Type B pancreatic cell (in vitro differentiated cells): ENCODE measurements at regions not wholly inside any gene's neighbourhood (a gene's known extent, or its start where the extent isn't known, plus 50 kb on each side); places are given as distances from the start of the nearest gene placed in this dataset.

Experiments used
- DNase-seq: peaks from one replicate; pipeline ENCODE4 v3.0.0; 2021; ENCODE audit warnings: mixed read lengths; ENCODE audit not compliant: unreplicated experiment; ENCODE audit errors: extremely low spot score
- H3K27ac Mint-ChIP-seq: 2 replicates; pipeline ENCODE4 v1.8.0; 2021; ENCODE audit warnings: mild to moderate bottlenecking, mixed read lengths
- H3K27me3 Mint-ChIP-seq: 2 replicates; pipeline ENCODE4 v1.8.0; 2021; ENCODE audit warnings: mixed read lengths
- H3K36me3 Mint-ChIP-seq: 2 replicates; pipeline ENCODE4 v1.8.0; 2021; ENCODE audit warnings: mixed read lengths
- H3K4me1 Mint-ChIP-seq: one replicate; pipeline ENCODE4 v1.8.0; 2021; ENCODE audit warnings: mixed read lengths; ENCODE audit not compliant: unreplicated experiment
- H3K4me3 Mint-ChIP-seq: 2 replicates; pipeline ENCODE4 v1.8.0; 2021; ENCODE audit warnings: mild to moderate bottlenecking, mixed read lengths
- H3K9me3 Mint-ChIP-seq: 2 replicates; pipeline ENCODE4 v1.8.0; 2021; ENCODE audit warnings: mixed read lengths
- TF ChIP-seq, protein P1 (sequence below): fragments of 200-600 bp; sonication (generic); conservative IDR thresholded peaks from 2 replicates; pipeline ENCODE4 v1.5.0; 2021; ENCODE audit warnings: antibody characterized with exemption, mild to moderate bottlenecking

- H3K36me3 Mint-ChIP-seq: no peaks in the 10 kb centered on the region
Measured at GRCh38 chr21:35489389-35489980, 440.4 kb upstream of the RUNX1 start.

GRCh38 chr21:35488946-35489345, 439.8 kb upstream of the RUNX1 start:
- Mint-ChIP-seq H3K4me3 (no peak overlapping the region), H3K36me3 (no peaks in the 10 kb centered on the region), H3K4me1 (no peaks in the 10 kb centered on the region), H3K27me3 (peaks cover 41% of the 10 kb centered on the region), H3K9me3 (no peaks in the 10 kb centered on the region), H3K27ac (no peak overlapping the region)
- TF ChIP-seq, protein P1, sequence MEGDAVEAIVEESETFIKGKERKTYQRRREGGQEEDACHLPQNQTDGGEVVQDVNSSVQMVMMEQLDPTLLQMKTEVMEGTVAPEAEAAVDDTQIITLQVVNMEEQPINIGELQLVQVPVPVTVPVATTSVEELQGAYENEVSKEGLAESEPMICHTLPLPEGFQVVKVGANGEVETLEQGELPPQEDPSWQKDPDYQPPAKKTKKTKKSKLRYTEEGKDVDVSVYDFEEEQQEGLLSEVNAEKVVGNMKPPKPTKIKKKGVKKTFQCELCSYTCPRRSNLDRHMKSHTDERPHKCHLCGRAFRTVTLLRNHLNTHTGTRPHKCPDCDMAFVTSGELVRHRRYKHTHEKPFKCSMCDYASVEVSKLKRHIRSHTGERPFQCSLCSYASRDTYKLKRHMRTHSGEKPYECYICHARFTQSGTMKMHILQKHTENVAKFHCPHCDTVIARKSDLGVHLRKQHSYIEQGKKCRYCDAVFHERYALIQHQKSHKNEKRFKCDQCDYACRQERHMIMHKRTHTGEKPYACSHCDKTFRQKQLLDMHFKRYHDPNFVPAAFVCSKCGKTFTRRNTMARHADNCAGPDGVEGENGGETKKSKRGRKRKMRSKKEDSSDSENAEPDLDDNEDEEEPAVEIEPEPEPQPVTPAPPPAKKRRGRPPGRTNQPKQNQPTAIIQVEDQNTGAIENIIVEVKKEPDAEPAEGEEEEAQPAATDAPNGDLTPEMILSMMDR: no peak
- DNase-seq: no peak

More at GRCh38 chr21:35489389-35489980, 440.4 kb upstream of the RUNX1 start:
- TF ChIP-seq, protein P1: no peak
- Mint-ChIP-seq H3K4me3 (no peak overlapping the region), H3K4me1 (no peaks in the 10 kb centered on the region), H3K27ac (no peak overlapping the region), H3K9me3 (no peaks in the 10 kb centered on the region), H3K27me3 (peaks cover 36% of the 10 kb centered on the region)
- no peak for DNase-seq

DNA sequence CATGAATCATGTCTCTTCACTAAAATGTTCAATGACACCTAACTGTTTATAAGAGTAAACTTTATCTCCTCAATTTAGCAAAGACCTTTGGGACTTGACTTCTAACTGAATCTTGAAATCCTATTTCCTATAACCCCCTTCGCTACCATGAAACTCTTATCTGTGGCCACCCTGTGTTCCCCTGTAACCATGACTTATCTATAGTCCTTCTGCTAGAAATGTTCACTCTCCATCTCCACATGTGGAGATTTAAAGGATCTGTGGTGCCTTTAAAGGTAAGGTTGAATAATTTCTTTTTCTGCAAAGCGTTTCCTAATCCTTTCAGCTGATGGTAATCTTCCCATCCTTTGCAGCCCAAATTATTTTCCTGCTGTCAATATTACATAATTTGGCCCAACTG, 436.3 kb upstream of the RUNX1 start:
- no peak overlapping the region for H3K4me3 Mint-ChIP-seq
- H3K27me3 Mint-ChIP-seq: peaks cover 33% of the 10 kb centered on the region
- DNase-seq: no peak
- TF ChIP-seq, protein P1: no peak
- H3K9me3 Mint-ChIP-seq: no peaks in the 10 kb centered on the region
- H3K4me1 Mint-ChIP-seq: no peaks in the 10 kb centered on the region
- H3K27ac Mint-ChIP-seq: no peak overlapping the region
- H3K36me3 Mint-ChIP-seq: no peaks in the 10 kb centered on the region

DNA sequence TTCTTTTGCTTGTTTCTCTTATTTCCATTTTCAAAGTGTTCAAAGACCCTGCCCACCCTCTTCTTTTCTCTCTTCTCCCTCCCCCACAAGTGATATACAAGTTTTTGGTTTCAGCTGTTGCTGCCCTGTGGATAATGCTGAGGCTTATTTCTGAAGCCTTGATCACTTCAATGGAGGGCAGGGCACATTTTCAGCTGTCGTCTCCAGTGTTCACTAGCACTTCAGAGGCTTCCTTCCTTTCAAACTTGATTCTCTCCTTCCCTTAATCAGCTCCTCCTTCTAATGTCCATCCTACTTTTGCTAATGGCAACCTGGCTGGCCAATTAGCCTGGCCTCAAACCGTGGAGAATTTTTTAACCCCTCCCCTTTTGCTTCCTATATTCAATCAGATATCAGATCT, 435.7 kb upstream of the RUNX1 start:
- H3K27me3 Mint-ChIP-seq: peaks cover 32% of the 10 kb centered on the region
- no peaks in the 10 kb centered on the region for H3K9me3 Mint-ChIP-seq
- TF ChIP-seq, protein P1: no peak
- H3K27ac Mint-ChIP-seq: no peak overlapping the region
- H3K4me1 Mint-ChIP-seq: no peaks in the 10 kb centered on the region
- no peak for DNase-seq
- H3K36me3 Mint-ChIP-seq: no peaks in the 10 kb centered on the region
- H3K4me3 Mint-ChIP-seq: no peak overlapping the region

DNA sequence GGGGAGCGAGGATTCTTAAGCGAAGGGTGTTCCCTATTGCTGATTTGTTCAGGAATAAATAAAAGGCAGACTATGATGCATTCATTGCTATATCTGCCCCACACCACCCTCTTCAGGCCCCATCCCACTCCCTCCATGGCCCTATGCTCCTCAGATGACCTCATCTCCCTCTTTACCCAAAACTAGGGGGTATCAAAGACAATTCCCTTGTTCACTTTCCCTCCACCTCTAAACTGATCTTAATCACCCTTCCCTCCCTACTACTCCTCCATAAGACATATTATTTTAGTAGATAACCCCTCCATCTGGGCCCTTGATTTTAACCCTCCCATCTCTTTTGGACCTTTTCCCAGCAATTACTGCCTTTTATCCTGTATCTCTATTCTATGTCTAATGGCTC, 434.9 kb upstream of the RUNX1 start:
- peaks cover 32% of the 10 kb centered on the region for H3K27me3 Mint-ChIP-seq
- no peaks in the 10 kb centered on the region for H3K36me3 Mint-ChIP-seq
- no peak overlapping the region for H3K4me3 Mint-ChIP-seq
- H3K9me3 Mint-ChIP-seq: no peaks in the 10 kb centered on the region
- TF ChIP-seq, protein P1: no peak
- no peak for DNase-seq
- H3K4me1 Mint-ChIP-seq: no peaks in the 10 kb centered on the region
- H3K27ac Mint-ChIP-seq: no peak overlapping the region
